ENCODE measurements at regions not wholly inside any gene's neighbourhood (a gene's known extent, or its start where the extent isn't known, plus 50 kb on each side); places are given as distances from the start of the nearest gene placed in this dataset.

GRCh38 chr16:79297805-79298204, 302.7 kb downstream of the MAF start:
- Mint-ChIP-seq H3K4me3 (no peak overlapping the region), H3K4me1 (peaks cover 2% of the 10 kb centered on the region), H3K36me3 (ENCODE audit: low read depth) (no peaks in the 10 kb centered on the region), H3K27me3 (peaks cover 17% of the 10 kb centered on the region), H3K9me3 (no peaks in the 10 kb centered on the region), H3K27ac (no peak overlapping the region)
- ATAC-seq (no peak), DNase-seq (no peak)

GRCh38 chr16:79297296-79297695, 303.2 kb downstream of the MAF start:
- no peak for DNase-seq
- Mint-ChIP-seq H3K27me3 (peaks cover 16% of the 10 kb centered on the region), H3K4me1 (peaks cover 2% of the 10 kb centered on the region), H3K36me3 (ENCODE audit: low read depth) (no peaks in the 10 kb centered on the region), H3K27ac (no peak overlapping the region), H3K4me3 (no peak overlapping the region), H3K9me3 (peaks cover 3% of the 10 kb centered on the region)
- ATAC-seq: no peak

- ATAC-seq (no peak), DNase-seq (no peak)
- Mint-ChIP-seq H3K36me3 (ENCODE audit: low read depth) (no peaks in the 10 kb centered on the region), H3K4me1 (peaks cover 2% of the 10 kb centered on the region), H3K9me3 (peaks cover 8% of the 10 kb centered on the region), H3K27ac (no peak overlapping the region), H3K27me3 (peaks cover 17% of the 10 kb centered on the region), H3K4me3 (no peak overlapping the region)
Observed at GRCh38 chr16:79296491-79296890, 304.0 kb downstream of the MAF start.

GRCh38 chr16:79295746-79296145, 304.8 kb downstream of the MAF start:
- ATAC-seq (no peak), DNase-seq (no peak)
- no peak overlapping the region for H3K27ac Mint-ChIP-seq
- H3K36me3 Mint-ChIP-seq (ENCODE audit: low read depth): no peaks in the 10 kb centered on the region
- H3K4me1 Mint-ChIP-seq: peaks cover 2% of the 10 kb centered on the region
- H3K9me3 Mint-ChIP-seq: peaks cover 8% of the 10 kb centered on the region
- H3K27me3 Mint-ChIP-seq: peaks cover 21% of the 10 kb centered on the region
- no peak overlapping the region for H3K4me3 Mint-ChIP-seq

- Mint-ChIP-seq H3K36me3 (ENCODE audit: low read depth) (no peaks in the 10 kb centered on the region), H3K27me3 (peaks cover 25% of the 10 kb centered on the region), H3K4me1 (peaks cover 2% of the 10 kb centered on the region), H3K4me3 (no peak overlapping the region), H3K9me3 (peaks cover 8% of the 10 kb centered on the region), H3K27ac (no peak overlapping the region)
- ATAC-seq (no peak), DNase-seq (no peak)
Observed at GRCh38 chr16:79295162-79295561, 305.4 kb downstream of the MAF start.

- DNase-seq (no peak), ATAC-seq (no peak)
- Mint-ChIP-seq H3K27ac (no peak overlapping the region), H3K4me3 (no peak overlapping the region), H3K9me3 (peaks cover 8% of the 10 kb centered on the region), H3K36me3 (ENCODE audit: low read depth) (no peaks in the 10 kb centered on the region), H3K27me3 (peaks cover 26% of the 10 kb centered on the region), H3K4me1 (peaks cover 3% of the 10 kb centered on the region)
Observed at GRCh38 chr16:79294568-79294967, 306.0 kb downstream of the MAF start.

GRCh38 chr16:79293836-79294460, 306.6 kb downstream of the MAF start:
- Mint-ChIP-seq H3K36me3 (ENCODE audit: low read depth) (no peaks in the 10 kb centered on the region), H3K4me3 (no peak overlapping the region), H3K9me3 (peaks cover 8% of the 10 kb centered on the region), H3K27me3 (peaks cover 31% of the 10 kb centered on the region), H3K27ac (no peak overlapping the region), H3K4me1 (peaks cover 4% of the 10 kb centered on the region)
- DNase-seq (no peak), ATAC-seq (no peak)

- no peak overlapping the region for H3K4me3 Mint-ChIP-seq
- peaks cover 41% of the 10 kb centered on the region for H3K27me3 Mint-ChIP-seq
- H3K4me1 Mint-ChIP-seq: peaks cover 38% of the 10 kb centered on the region
- ATAC-seq: peak; percentile 56
- DNase-seq: no peak
- H3K36me3 Mint-ChIP-seq (ENCODE audit: low read depth): no peaks in the 10 kb centered on the region
- peak overlapping the region; percentile 33 for H3K27ac Mint-ChIP-seq
- H3K9me3 Mint-ChIP-seq: peaks cover 8% of the 10 kb centered on the region
Observed at GRCh38 chr16:79288066-79288465, 312.5 kb downstream of the MAF start.

GRCh38 chr16:79287424-79287917, 313.1 kb downstream of the MAF start:
- ATAC-seq (no peak), DNase-seq (no peak)
- H3K27me3 Mint-ChIP-seq: peaks cover 38% of the 10 kb centered on the region
- peak overlapping the region; percentile 10 for H3K4me3 Mint-ChIP-seq
- H3K4me1 Mint-ChIP-seq: peaks cover 44% of the 10 kb centered on the region
- H3K36me3 Mint-ChIP-seq (ENCODE audit: low read depth): no peaks in the 10 kb centered on the region
- H3K9me3 Mint-ChIP-seq: peaks cover 7% of the 10 kb centered on the region
- peak overlapping the region; percentile 33 for H3K27ac Mint-ChIP-seq

- Mint-ChIP-seq H3K4me3 (peak overlapping the region; percentile 0), H3K4me1 (peaks cover 51% of the 10 kb centered on the region), H3K27me3 (peaks cover 37% of the 10 kb centered on the region), H3K27ac (peak overlapping the region; percentile 21), H3K9me3 (peaks cover under 1% of the 10 kb centered on the region), H3K36me3 (ENCODE audit: low read depth) (no peaks in the 10 kb centered on the region)
- peak; percentile 39 for ATAC-seq
- peak; percentile 20 for DNase-seq
Observed at GRCh38 chr16:79286646-79287423, 313.7 kb downstream of the MAF start.

GRCh38 chr16:79284766-79285165, 315.8 kb downstream of the MAF start:
- ATAC-seq (no peak), DNase-seq (no peak)
- Mint-ChIP-seq H3K27me3 (peaks cover 42% of the 10 kb centered on the region), H3K4me1 (peaks cover 68% of the 10 kb centered on the region), H3K9me3 (no peaks in the 10 kb centered on the region), H3K27ac (no peak overlapping the region), H3K36me3 (ENCODE audit: low read depth) (no peaks in the 10 kb centered on the region), H3K4me3 (no peak overlapping the region)

- peak; percentile 12 for ATAC-seq
- H3K9me3 Mint-ChIP-seq: no peaks in the 10 kb centered on the region
- no peak for DNase-seq
- no peak overlapping the region for H3K4me3 Mint-ChIP-seq
- no peak overlapping the region for H3K27ac Mint-ChIP-seq
- H3K36me3 Mint-ChIP-seq (ENCODE audit: low read depth): no peaks in the 10 kb centered on the region
- peaks cover 39% of the 10 kb centered on the region for H3K27me3 Mint-ChIP-seq
- H3K4me1 Mint-ChIP-seq: peaks cover 78% of the 10 kb centered on the region
Observed at GRCh38 chr16:79283578-79283977, 317.0 kb downstream of the MAF start.

- no peaks in the 10 kb centered on the region for H3K9me3 Mint-ChIP-seq
- DNase-seq: no peak
- H3K4me3 Mint-ChIP-seq: no peak overlapping the region
- H3K27me3 Mint-ChIP-seq: peaks cover 42% of the 10 kb centered on the region
- ATAC-seq: peak; percentile 47
- H3K4me1 Mint-ChIP-seq: peaks cover 81% of the 10 kb centered on the region
- peak overlapping the region; percentile 10 for H3K27ac Mint-ChIP-seq
- no peaks in the 10 kb centered on the region for H3K36me3 Mint-ChIP-seq (ENCODE audit: low read depth)
Observed at GRCh38 chr16:79282806-79283205, 317.7 kb downstream of the MAF start.

GRCh38 chr16:79278506-79278905, 322.0 kb downstream of the MAF start:
- H3K27ac Mint-ChIP-seq: peak overlapping the region; percentile 80
- DNase-seq: peak; percentile 49
- H3K27me3 Mint-ChIP-seq: peaks cover 64% of the 10 kb centered on the region
- H3K36me3 Mint-ChIP-seq (ENCODE audit: low read depth): no peaks in the 10 kb centered on the region
- peaks cover 59% of the 10 kb centered on the region for H3K4me1 Mint-ChIP-seq
- peak; percentile 79 for ATAC-seq
- H3K9me3 Mint-ChIP-seq: no peaks in the 10 kb centered on the region
- peak overlapping the region; percentile 43 for H3K4me3 Mint-ChIP-seq

GRCh38 chr16:79276501-79276900, 324.0 kb downstream of the MAF start:
- H3K27me3 Mint-ChIP-seq: peaks cover 68% of the 10 kb centered on the region

More at GRCh38 chr16:79276501-79276900, 324.0 kb downstream of the MAF start:
- DNase-seq: no peak
- Mint-ChIP-seq H3K4me3 (no peak overlapping the region), H3K27ac (no peak overlapping the region), H3K9me3 (no peaks in the 10 kb centered on the region), H3K36me3 (ENCODE audit: low read depth) (no peaks in the 10 kb centered on the region), H3K4me1 (peaks cover 59% of the 10 kb centered on the region)
- no peak for ATAC-seq
